GM18505 (cell line): ENCODE measurements at regions not wholly inside any gene's neighbourhood (a gene's known extent, or its start where the extent isn't known, plus 50 kb on each side); places are given as distances from the start of the nearest gene placed in this dataset.
"Not testable (repeated sequence)": the region's sequence is repeated elsewhere in the genome, so short reads cannot be mapped to it uniquely, and the experiment has no call there.

Source experiments
- ATAC-seq: cut with Tn5 transposase; IDR thresholded peaks from one replicate; pipeline ENCODE4 v1.9.1; 2021; ENCODE audit not compliant: unreplicated experiment
- POLR2A ChIP-seq: IDR thresholded peaks from 4 replicates; pipeline ENCODE4 v1.6.1; 2011; ENCODE audit warnings: borderline replicate concordance; ENCODE audit not compliant: insufficient read depth, insufficient read length; ENCODE audit errors: extremely low read depth

DNA sequence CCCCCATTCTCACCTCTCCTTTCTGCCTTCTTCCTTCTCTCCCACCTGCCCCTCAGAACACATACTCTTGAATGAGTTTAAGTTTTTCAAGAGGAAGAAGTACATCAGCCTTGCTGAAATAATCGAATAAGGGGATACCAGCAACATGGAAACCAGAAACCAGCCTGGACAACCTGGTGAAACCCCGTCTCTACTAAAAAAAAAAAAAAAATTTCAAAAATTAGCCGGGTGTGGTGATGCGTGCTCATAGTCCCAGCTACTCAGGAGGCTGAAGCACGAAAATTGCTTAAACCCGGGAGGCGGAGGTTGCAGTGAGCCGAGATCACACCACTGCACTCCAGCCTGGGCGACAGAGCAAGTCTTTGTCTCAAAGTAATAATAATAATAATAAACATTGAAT, 75.0 kb upstream of the SLC1A4 start:
- no peak for TF ChIP-seq POLR2A

DNA sequence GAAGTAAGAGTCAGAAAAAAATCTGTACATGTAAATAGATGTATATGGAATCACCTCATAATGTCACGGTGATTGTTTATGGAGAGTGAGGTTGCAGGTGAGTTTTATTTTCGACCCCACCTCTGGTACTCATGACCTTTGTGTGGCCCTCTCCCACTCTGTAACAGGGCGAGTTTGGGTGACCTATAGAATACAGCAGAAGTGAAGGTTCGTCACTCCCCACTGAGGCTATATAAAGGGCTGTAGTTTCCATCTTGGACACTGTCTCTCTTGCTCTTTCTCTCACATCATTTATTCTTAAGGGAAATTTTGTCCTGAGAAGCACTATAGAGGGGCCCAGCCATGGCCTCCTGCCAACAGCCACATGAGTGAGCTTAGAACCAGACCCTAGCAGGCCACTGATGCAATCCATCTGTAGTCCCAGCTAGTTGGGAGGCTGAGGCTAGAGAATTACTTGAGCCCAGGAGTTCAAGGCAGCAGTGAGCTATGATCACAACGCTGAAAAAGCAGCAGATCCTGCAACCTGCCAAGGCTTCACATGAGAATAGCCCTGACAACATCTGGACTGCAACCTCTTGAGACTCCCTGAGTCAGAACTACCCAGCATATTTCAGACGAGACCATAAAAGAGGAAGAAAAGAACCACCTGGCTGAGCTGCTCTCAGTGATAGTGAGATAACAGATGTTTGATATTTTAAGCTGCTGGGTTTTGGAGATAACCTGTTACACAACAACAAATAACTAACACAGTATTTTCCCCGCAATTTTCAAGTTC, 74.3 kb upstream of the SLC1A4 start:
- peak; percentile 45 for TF ChIP-seq POLR2A
- ATAC-seq, result peak; percentile 61

More for the DNA sequence above, 75.0 kb upstream of the SLC1A4 start:
- no peak for ATAC-seq

DNA sequence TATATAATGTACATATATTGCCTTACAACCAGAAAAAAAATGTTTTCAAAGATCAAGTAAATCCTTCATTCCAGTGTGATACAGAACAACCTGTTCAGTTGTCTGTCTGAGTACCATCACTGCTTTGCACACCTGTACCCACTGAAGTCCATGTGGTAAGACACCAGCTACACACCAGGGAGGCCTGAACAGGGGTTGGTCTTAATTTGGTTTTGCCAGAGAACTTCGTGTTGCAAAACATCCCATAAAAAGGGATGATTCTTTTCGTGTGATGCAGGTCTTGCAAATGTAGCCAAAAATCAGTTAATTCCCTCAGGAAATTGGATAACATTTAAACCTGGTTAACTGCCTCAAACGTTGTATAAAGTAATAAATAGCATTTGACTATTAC, 73.7 kb upstream of the SLC1A4 start:
- ATAC-seq, result peak; percentile 6
- no peak for TF ChIP-seq POLR2A

DNA sequence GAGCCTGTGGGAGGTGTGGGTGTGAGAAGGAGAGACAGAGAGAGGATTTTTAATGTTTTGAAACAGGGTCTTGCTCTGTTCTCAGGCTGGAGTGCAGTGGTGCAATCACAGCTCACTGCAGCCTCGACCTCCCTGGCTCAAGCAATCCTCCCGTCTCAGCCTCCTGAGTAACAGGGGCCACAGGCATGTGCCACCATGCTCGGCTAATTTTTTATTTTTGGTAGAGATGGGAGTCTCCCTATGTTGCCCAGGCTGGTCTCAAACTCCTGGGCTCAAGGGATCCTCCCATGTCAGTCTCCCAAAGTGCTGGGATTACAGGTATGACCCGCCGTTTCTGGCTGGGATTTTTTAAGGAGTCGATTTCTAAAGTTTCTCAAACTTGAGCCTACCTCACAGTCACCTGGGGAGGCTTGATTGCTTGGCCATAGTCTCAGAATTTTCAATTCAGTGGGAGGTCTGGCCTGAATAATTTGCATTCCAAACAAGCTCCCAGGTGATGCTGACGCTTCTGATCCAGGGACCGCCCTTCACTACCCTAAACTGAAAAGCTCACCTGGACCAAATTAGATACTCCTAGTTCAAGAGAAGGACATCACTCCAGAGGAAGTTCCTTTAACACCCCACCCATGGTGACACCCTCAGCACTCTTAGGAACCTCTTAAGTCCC, 70.8 kb upstream of the SLC1A4 start:
- TF ChIP-seq POLR2A, result no peak
- no peak for ATAC-seq

DNA sequence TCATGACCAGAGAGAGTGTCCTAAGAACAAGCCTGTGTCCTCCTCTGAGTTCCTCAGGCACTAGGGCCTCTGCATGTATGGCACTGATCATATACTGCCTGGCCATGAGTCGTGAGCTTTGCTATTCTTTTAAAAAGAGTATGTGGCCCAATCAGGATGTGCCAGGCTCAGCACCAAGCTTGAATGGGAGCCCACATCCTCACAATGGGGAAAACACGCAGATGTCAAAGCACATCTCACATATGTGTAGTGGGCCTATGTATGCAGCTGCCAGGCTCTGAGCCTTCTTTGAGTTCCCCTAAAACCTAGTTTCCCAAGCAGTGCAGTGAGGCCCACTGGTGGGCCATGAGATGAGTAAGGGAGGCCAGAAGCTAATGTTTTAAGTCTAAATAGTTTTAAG, 69.9 kb upstream of the SLC1A4 start:
- TF ChIP-seq POLR2A, result peak; percentile 1
- no peak for ATAC-seq

DNA sequence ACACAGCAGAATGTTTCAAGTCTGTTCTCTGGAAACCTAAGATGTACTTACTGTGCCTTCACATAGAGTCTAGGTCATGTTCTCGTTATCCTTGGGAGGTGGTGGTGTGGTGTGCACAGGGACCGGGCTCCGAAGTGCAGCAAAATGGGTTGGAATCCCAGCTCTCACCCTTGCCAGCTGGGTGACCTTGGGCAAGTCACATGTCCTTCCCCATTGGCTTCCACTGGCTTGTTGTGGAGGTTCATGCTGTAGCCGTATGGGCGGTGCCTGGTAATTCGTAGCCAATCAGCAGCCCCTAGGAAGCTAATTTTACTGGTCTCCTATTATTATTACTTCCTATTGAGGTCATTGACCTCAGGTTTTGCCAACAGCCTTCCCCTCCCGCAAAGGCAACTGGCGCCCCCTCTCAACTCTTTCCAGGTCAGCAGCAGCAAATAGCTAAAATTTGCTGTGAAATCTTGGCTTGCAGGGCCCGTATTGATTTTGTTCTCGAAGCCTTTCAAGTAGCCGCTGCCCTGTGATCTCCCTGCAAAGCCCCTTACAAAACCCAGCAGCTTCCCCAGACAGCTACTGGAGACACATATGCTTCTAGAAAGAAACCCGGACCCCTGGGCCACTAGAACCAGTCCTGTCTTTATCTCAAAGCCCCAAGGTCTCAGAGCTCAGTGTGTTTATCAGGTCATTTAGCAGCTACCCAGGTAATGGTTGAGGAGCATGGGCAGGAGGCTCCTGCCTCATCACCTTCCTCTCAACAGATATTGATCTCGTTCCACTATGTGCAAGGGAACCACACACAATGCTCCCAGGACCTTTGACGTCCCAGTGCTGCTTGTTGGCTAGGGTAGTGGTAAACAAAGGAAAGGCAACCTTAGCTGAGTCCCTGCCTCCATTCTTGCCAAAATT, 66.5 kb upstream of the SLC1A4 start:
- no peak for TF ChIP-seq POLR2A
- no peak for ATAC-seq

DNA sequence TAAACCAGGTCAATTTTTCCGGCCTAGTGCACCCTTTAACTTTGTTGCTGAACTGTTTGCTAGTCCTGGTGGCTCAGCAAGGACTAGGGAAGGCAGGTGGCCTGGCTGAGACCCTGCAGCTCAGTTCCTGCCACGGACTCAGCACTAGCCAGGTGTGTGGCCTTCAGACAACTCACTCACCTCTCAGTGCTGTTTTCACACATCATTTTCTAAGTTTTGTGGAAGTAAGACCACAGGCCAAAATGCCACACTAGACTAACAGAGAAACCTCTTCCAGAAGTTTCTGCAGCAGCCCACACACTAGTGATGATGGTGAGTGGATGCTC, 65.9 kb upstream of the SLC1A4 start:
- no peak for ATAC-seq
- TF ChIP-seq POLR2A, result no peak

DNA sequence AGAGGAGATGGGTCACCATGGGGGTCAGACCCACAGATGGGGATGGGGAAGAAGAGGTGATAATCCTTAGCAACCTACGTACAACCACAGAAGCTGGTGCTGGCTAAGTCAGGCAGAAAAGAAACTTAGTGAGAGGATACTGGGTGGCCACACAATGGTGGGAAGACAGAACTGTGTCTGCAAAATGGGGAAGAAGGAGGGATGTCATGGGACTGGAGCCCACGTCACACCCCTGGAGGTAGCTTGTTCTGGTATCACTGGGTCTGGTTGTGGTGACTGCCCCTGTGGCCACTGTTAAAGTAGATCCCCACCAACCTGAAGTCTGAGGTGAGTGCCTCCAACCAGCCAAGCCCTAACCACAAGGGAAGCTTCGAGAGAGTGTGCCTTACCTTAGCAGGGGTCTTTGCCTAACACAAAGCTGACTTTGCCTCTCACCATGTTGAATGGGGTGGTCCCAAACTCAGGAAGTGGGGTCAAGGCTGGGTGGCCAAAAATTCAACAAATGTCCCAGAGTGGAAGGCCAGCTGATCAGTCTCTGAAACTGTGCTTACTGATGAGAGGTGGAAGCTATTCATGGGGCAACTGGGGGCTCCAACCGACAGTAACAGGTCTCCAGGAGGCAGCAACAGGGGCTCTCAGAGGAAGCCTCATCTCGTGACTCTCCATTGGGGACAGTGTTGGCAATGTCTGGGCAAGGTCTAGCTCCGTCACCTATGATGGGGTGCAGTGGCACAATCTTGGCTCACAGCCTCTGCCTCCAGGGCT, 64.8 kb upstream of the SLC1A4 start:
- no peak for ATAC-seq
- no peak for TF ChIP-seq POLR2A

DNA sequence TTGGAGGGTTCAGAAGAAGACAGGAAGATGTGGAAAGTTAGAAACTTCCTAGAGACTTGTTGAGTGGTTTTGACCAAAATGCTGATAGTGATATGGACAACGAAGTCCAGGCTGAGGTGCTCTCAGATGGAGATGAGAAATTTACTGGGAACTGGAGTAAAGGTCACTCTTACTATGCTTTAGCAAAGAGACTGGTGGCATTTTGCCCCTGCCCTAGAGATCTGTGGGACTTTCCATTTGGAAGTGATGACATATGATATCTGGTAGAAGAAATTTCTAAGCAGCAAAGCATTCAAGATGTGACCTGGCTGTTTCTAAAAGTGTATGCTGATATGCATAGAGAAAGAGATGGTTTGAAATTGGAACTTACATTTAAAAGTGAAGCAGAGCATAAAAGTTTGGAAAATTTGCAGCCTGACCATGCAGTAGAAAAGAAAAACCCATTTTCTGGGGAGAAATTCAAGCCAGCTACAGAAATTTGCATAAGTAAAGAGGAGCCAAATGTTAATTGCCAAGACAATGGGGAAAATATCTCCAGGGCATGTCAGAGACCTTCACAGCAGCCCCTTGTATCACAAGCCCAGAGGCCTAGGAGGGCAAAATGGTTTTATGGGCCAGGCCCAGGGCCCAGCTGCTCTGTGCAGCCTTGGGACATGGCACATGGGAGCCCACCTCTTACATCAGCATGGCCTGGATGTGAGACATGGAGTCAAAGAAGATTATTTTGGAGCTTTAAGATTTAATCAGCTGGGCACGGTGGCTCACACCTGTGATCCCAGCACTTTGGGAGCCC, 63.1 kb upstream of the SLC1A4 start:
- not testable (repeated sequence) for ATAC-seq

DNA sequence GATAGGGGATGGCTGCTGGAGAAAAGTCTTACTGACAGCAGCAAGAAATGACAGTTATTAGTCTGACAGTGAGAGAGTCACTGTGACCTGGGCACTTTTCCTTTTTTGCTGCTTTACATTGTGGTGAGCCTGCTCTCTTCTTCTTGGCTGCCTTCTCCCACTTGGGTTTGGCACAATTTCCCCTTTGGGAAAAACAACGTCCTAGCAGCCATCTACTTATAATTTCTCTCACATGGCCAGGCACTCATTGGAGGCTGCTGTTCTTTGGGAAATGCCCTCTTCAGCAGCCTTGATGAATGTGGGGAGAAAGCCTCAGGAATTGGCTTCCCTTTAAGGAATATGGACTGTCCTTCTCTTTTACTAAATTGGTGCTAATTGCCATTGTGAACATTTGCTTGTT, 60.4 kb upstream of the SLC1A4 start:
- no peak for TF ChIP-seq POLR2A
- no peak for ATAC-seq

DNA sequence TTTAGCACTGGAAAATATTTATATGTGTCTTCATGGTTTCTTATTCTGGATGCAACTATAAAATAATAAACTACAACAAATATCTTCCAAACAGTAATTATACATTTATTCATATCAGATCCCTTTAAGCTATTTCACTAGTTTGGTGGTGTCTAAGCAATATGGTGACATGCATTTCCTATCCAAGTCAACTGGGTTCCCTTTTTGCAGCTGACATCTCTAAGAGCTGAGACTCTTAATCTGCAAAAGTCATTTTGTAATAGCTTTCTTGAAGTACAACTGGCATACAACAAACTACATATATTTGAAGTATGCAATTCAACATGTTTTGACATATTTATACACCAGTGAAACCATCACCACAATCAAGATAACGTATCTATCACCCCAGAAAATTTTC, 59.9 kb upstream of the SLC1A4 start:
- TF ChIP-seq POLR2A, result no peak
- no peak for ATAC-seq

DNA sequence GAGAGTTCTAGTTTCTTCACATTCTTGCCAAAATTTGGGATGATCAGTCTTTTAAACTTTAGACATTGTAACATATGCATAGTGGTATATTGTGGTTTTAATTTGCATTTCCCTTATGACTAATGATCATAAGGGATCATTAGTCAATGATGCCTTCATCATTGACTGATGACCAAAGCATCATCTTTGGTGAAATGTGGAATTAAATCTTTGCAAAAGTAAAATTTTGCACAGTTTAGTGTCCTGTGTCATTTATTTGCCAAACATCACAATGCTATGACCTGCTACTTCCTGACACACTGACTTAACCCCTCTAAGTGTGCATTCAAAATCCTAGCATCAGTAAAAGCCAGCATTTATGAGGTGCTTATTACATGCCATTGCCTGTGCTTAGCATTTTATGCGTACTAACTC, 58.9 kb upstream of the SLC1A4 start:
- peak; percentile 20 for TF ChIP-seq POLR2A
- no peak for ATAC-seq
